MG63 (cell line): ENCODE measurements at regions not wholly inside any gene's neighbourhood (a gene's known extent, or its start where the extent isn't known, plus 50 kb on each side); places are given as distances from the start of the nearest gene placed in this dataset.

Source experiments
- DNase-seq: peaks from one replicate; pipeline ENCODE4 v3.0.0-alpha.2; 2020
- H3K27me3 ChIP-seq: fragments of 250-450 bp; sonication (Bioruptor Pico); 2 replicates; pipeline ENCODE4 v1.5.1; 2020; ENCODE audit warnings: mild to moderate bottlenecking, moderate library complexity
- H3K36me3 ChIP-seq: fragments of 250-450 bp; sonication (Bioruptor Pico); 2 replicates; pipeline ENCODE4 v1.5.1; 2020; ENCODE audit warnings: mild to moderate bottlenecking, moderate library complexity
- H3K4me3 ChIP-seq: fragments of 250-450 bp; sonication (Bioruptor Pico); 2 replicates; pipeline ENCODE4 v1.5.1; 2020; ENCODE audit warnings: mild to moderate bottlenecking, moderate library complexity
- H3K9me3 ChIP-seq: fragments of 250-450 bp; sonication (Bioruptor Pico); 2 replicates; pipeline ENCODE4 v1.5.1; 2020; ENCODE audit warnings: mild to moderate bottlenecking, moderate library complexity

DNA sequence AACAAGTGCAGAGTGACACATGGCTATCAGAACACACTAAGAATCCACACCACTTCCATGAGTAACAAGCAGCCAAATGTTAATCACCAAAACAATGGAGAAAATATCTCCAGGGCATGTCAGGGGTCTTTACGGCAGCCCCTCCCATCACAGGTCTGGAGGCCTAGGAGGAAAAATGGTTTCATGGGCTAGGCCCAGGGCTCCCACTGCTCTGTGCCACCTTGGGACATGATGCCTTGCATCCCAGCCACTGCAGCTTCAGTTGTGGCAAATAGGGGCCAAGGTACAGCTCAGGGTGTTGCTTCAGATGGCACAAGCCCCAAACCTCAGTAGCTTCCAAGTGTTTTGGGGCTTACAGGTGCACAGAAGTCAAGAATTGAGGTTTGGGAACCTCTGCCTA lies 66.6 kb downstream of the NEURL3 start:
- DNase-seq, result no peak
- H3K4me3 ChIP-seq, result no peak overlapping the region
- H3K27me3 ChIP-seq, result no peaks in the 10 kb centered on the region
- no peaks in the 10 kb centered on the region for H3K36me3 ChIP-seq
- peaks cover 2% of the 10 kb centered on the region; the same call in 1 of the 2 replicates for H3K9me3 ChIP-seq

DNA sequence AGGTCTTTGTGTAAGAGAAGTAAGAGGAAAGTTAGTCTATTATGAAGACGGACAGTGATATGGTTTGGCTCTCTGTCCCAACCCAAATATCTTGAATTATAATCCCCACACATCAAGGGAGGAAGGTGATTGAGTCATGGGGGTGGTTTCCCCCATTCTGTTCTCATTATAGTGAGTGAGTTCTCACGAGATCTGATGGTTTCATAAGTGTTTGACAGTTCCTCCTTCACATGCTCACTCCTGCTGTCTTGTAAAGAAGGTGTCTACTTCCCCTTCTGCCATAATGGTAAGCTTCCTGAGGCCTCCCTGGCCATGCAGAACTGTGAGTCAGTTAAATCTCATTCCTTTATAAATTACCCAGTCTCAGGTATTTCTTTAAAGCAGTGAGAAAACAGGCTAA lies 67.6 kb downstream of the NEURL3 start:
- Histone ChIP-seq H3K9me3 (no peaks in the 10 kb centered on the region; the same call in 1 of the 2 replicates), H3K27me3 (no peaks in the 10 kb centered on the region), H3K4me3 (no peak overlapping the region), H3K36me3 (no peaks in the 10 kb centered on the region)
- DNase-seq, result no peak

DNA sequence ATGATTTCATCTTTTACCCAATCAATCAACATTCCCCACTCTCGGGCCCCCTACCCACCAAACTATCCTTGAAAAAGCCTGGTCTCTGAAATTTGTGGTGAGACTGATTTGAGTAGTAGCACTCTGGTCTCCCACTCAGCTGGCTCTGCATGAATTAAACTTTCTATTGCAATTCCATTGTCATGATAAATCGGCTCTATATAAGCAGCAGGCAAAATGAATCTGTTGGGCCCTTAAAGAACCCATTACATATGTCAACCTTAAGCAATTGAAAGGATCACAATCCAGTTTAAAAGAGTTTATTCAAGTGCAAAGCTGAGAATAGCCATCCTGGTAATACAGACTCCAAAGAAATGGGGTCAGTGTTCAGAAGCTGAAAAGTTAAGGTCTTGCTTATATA lies 68.2 kb downstream of the NEURL3 start:
- H3K36me3 ChIP-seq, result no peaks in the 10 kb centered on the region
- H3K4me3 ChIP-seq, result no peak overlapping the region
- no peaks in the 10 kb centered on the region; the same call in 1 of the 2 replicates for H3K9me3 ChIP-seq
- H3K27me3 ChIP-seq, result no peaks in the 10 kb centered on the region
- DNase-seq, result no peak

DNA sequence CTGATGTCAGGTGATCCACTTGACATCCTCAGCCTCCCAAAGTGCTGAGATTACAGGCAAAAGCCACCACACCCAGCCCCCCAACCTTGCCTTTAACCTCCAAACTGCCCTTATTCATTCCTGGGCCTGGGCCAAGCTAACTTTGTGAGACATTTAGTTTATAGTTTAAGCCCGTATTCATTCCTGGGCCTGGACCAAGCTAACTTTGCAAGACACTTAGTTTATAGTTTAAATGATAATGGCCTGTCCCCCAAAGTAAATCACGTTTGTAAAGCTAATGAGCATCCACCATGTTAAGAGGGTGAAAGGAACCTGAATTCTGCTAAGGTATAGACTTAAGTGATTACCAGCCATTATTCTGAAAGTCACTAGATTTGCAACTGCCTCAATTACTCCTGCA lies 68.7 kb downstream of the NEURL3 start:
- Histone ChIP-seq H3K36me3 (no peaks in the 10 kb centered on the region), H3K9me3 (no peaks in the 10 kb centered on the region; the same call in 1 of the 2 replicates), H3K4me3 (no peak overlapping the region), H3K27me3 (no peaks in the 10 kb centered on the region)
- no peak for DNase-seq

DNA sequence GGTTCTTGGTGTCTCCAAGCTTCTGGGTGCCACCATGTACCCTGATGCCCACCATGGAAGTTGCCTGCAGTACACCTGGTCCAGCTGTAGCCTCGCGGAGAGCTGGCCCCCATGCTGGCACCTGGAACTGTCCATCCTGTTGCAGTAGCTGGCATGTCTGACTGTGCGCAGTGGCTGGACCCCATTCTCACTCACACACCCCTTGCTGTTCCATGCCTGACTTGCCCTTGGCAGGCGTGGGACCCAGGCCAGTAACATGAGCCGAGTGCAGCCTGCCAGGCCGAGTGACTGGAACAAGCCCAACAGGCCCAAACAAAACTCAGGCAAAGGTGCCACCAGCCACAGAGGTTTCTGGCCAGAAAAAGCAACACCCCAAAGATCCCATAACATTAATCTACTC lies 73.8 kb downstream of the NEURL3 start:
- peaks cover 2% of the 10 kb centered on the region; the same call in 1 of the 2 replicates for H3K9me3 ChIP-seq
- H3K36me3 ChIP-seq, result no peaks in the 10 kb centered on the region
- H3K27me3 ChIP-seq, result no peaks in the 10 kb centered on the region
- DNase-seq, result no peak
- no peak overlapping the region for H3K4me3 ChIP-seq

DNA sequence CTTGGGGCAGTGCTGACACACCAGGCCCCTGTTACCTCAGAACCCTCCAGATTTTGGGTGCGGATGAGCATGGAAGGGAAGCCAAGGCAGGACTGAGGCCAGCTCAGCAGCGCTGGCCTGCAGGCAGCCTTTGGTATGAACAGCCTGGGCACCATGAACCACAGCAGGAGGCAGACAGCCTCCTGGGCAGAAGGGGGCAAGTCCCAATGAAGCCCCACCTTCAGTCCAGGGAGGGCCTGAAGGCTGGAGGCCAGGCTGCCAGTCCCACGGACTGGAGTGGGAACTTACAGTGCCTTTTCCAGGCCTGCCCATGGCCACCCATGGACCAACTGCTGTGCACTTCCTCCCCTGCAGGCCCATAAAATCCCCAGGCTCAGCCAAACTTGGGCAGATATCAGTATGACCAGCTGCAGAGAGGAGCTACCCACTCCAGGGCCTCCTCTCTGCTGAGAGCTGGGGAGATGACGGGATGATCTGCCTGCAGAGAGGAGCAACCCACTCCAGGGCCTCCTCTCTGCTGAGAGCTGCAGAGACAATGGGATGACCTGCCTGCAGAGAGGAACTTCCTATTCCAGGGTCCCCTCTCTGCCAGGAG lies 74.7 kb downstream of the NEURL3 start:
- no peak for DNase-seq
- H3K4me3 ChIP-seq, result no peak overlapping the region
- peaks cover 2% of the 10 kb centered on the region; the same call in 1 of the 2 replicates for H3K9me3 ChIP-seq
- H3K36me3 ChIP-seq, result no peaks in the 10 kb centered on the region
- no peaks in the 10 kb centered on the region for H3K27me3 ChIP-seq

DNA sequence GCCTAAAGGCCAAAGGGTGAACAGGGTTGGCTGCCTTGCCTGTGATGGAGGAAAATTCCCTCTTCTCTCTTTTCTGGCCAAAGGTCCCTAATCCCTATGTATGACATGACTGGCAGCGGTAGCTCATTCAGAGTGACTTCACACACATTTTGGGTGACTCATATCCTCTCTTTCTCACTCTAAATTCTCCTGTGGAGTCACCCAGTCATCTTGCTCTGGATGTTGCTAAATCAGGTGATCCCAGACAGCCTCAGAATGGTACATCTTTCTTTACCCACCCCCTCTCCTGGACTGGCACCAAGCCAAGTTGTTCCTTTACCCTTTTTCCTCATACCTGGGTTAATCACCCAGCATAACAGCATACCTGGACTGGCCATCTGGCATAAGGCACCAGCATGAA lies 77.2 kb downstream of the NEURL3 start:
- DNase-seq, result peak; percentile 78
- H3K4me3 ChIP-seq, result no peak overlapping the region
- H3K27me3 ChIP-seq, result no peaks in the 10 kb centered on the region
- H3K36me3 ChIP-seq, result no peaks in the 10 kb centered on the region
- 0 out of 2 replicates have a peak, but pooled peaks cover 2% of the 10 kb centered on the region for H3K9me3 ChIP-seq

DNA sequence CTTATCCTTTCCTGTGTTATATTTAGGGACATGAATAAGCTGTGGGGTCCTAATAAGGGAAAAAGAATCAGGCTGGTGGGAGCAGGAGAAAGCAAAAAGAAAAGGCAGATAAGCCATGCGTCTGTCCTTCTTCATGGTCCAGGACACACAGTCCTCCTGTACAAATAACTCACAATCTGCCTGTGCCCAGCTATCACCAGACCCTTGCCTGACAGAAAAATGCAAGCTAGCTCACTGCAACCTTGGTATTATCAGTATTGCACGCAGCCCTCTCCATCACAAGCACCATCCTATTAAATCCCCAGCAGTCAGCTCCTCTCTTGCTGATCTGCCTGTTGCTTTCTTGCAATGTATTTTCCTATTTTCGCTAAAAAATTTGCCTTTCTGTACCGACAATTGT lies 78.0 kb downstream of the NEURL3 start:
- Histone ChIP-seq H3K9me3 (0 out of 2 replicates have a peak, but pooled peaks cover 2% of the 10 kb centered on the region), H3K27me3 (no peaks in the 10 kb centered on the region), H3K4me3 (no peak overlapping the region), H3K36me3 (no peaks in the 10 kb centered on the region)
- no peak for DNase-seq

DNA sequence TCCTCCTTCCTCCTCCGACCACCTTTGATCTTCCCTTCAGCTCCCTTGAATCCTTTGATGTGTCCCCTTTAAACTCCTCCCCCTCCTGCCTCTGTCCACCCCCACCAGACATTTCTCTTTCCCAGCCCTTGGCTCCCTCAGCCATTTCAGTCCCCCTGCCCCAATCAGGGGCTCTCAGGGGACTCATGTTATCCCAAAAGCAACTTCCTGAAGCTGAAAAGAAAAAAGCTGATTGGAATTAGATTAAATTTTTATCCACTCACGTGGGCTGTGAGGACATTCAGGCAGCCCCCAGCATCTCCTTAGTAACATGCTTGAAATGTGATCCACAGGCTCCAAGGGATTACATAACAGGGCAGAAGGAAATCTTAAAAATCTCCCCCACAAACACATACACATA lies 81.3 kb downstream of the NEURL3 start:
- Histone ChIP-seq H3K4me3 (no peak overlapping the region), H3K36me3 (no peaks in the 10 kb centered on the region), H3K27me3 (no peaks in the 10 kb centered on the region), H3K9me3 (peaks cover 8% of the 10 kb centered on the region; the same call in 1 of the 2 replicates)
- DNase-seq, result no peak
